Chondrocyte (in vitro differentiated cells): ENCODE measurements at regions not wholly inside any gene's neighbourhood (a gene's known extent, or its start where the extent isn't known, plus 50 kb on each side); places are given as distances from the start of the nearest gene placed in this dataset.
A peak's percentile ranks its signal among the peaks of the same experiment; 100 is the strongest.

Experiments used
- DNase-seq: peaks from one replicate; pipeline ENCODE4 v3.0.0; 2021; ENCODE audit warnings: mixed read lengths, low spot score
- H3K27ac Mint-ChIP-seq: one replicate; pipeline ENCODE4 v1.8.0; 2021; ENCODE audit warnings: mild to moderate bottlenecking, moderate library complexity, mixed read lengths; ENCODE audit not compliant: unreplicated experiment
- H3K27me3 Mint-ChIP-seq: 2 replicates; pipeline ENCODE4 v1.8.0; 2021; ENCODE audit warnings: low read depth, mixed read lengths
- H3K36me3 Mint-ChIP-seq: 2 replicates; pipeline ENCODE4 v1.8.0; 2021; ENCODE audit warnings: low read depth, mixed read lengths
- H3K4me1 Mint-ChIP-seq: 2 replicates; pipeline ENCODE4 v1.8.0; 2021; ENCODE audit warnings: low read depth, mild to moderate bottlenecking, mixed read lengths
- H3K4me3 Mint-ChIP-seq: one replicate; pipeline ENCODE4 v1.8.0; 2021; ENCODE audit warnings: mild to moderate bottlenecking, moderate library complexity, mixed read lengths; ENCODE audit not compliant: unreplicated experiment
- H3K9me3 Mint-ChIP-seq: 2 replicates; pipeline ENCODE4 v1.8.0; 2021; ENCODE audit warnings: low read depth, mixed read lengths
- TF ChIP-seq, protein P1 (sequence below): fragments of 200-600 bp; sonication (generic); IDR thresholded peaks from 2 replicates; pipeline ENCODE4 v1.5.0; 2021; ENCODE audit warnings: antibody characterized with exemption, mild to moderate bottlenecking, moderate library complexity

DNA sequence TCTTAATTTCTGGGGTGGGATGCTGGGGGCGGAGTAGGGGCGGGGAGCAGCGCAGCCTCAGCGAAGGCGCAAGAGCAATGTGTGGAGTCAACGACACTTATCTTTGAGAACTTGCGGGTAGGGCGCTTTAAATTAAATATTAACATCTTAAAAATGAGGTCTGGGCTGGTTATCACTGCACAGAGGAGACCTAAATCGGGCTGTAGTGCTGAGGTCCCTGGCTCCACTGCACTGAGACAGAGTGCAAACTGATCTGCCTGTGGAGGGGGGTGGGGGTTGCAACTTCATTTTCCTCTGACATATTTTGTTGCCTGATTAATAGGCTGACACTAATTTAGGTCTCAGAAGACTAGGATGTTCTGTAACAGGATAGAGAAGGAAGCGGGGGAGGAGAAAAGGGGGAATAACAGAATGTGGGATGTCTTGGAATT lies 253.0 kb upstream of the FANCL start:
- H3K4me1 Mint-ChIP-seq, result no peaks in the 10 kb centered on the region
- TF ChIP-seq, protein P1, sequence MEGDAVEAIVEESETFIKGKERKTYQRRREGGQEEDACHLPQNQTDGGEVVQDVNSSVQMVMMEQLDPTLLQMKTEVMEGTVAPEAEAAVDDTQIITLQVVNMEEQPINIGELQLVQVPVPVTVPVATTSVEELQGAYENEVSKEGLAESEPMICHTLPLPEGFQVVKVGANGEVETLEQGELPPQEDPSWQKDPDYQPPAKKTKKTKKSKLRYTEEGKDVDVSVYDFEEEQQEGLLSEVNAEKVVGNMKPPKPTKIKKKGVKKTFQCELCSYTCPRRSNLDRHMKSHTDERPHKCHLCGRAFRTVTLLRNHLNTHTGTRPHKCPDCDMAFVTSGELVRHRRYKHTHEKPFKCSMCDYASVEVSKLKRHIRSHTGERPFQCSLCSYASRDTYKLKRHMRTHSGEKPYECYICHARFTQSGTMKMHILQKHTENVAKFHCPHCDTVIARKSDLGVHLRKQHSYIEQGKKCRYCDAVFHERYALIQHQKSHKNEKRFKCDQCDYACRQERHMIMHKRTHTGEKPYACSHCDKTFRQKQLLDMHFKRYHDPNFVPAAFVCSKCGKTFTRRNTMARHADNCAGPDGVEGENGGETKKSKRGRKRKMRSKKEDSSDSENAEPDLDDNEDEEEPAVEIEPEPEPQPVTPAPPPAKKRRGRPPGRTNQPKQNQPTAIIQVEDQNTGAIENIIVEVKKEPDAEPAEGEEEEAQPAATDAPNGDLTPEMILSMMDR, result no peak
- H3K4me3 Mint-ChIP-seq, result no peak overlapping the region
- H3K27me3 Mint-ChIP-seq, result peaks cover 2% of the 10 kb centered on the region
- no peaks in the 10 kb centered on the region for H3K9me3 Mint-ChIP-seq
- no peak for DNase-seq
- no peak overlapping the region for H3K27ac Mint-ChIP-seq
- H3K36me3 Mint-ChIP-seq, result no peaks in the 10 kb centered on the region

DNA sequence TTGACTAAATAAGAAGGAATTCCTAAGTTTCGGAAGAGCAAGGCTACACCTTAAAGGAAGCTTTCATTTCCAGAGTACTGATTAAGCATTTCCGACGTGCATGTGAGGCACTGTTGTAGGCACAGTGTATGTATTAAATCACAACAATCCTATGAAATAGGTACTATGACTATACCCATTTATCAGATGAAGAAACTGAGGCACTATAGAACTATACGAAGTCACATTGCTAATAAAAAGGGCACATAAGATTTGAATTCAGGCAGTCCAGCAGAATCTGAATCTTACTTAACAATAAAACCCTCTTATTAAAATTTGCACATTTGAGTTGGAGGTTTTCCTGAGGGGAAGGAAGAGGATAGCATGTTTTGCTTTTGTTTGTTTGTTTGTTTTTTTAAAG lies 243.5 kb upstream of the FANCL start:
- peaks cover 5% of the 10 kb centered on the region for H3K4me1 Mint-ChIP-seq
- DNase-seq, result no peak
- TF ChIP-seq, protein P1, result no peak
- no peak overlapping the region for H3K4me3 Mint-ChIP-seq
- H3K9me3 Mint-ChIP-seq, result peaks cover 6% of the 10 kb centered on the region
- no peak overlapping the region for H3K27ac Mint-ChIP-seq
- peaks cover 6% of the 10 kb centered on the region for H3K27me3 Mint-ChIP-seq
- H3K36me3 Mint-ChIP-seq, result peaks cover 5% of the 10 kb centered on the region

DNA sequence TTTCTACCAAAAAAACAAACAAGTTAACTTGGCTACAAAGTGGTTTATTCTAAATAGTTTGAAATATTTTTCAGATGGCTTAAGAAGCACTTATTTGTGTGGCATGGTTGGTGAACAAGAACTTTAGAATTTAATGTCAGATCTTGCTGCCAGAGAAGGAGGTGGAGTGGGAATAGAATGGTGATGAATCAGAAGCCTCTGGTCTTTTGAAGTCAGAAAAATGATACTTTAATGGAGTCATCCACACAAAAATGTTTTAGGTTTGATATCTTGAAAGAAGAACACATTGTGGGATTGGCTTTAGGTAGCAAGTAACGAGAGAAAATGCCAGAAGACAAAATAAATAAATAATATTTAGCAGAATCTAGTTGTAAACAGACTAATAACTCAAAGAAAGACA lies 243.1 kb upstream of the FANCL start:
- H3K27ac Mint-ChIP-seq, result peak overlapping the region; percentile 14
- H3K36me3 Mint-ChIP-seq, result peaks cover 5% of the 10 kb centered on the region
- DNase-seq, result no peak
- TF ChIP-seq, protein P1, result no peak
- H3K9me3 Mint-ChIP-seq, result peaks cover 6% of the 10 kb centered on the region
- H3K4me3 Mint-ChIP-seq, result no peak overlapping the region
- H3K27me3 Mint-ChIP-seq, result peaks cover 8% of the 10 kb centered on the region
- peaks cover 5% of the 10 kb centered on the region for H3K4me1 Mint-ChIP-seq

DNA sequence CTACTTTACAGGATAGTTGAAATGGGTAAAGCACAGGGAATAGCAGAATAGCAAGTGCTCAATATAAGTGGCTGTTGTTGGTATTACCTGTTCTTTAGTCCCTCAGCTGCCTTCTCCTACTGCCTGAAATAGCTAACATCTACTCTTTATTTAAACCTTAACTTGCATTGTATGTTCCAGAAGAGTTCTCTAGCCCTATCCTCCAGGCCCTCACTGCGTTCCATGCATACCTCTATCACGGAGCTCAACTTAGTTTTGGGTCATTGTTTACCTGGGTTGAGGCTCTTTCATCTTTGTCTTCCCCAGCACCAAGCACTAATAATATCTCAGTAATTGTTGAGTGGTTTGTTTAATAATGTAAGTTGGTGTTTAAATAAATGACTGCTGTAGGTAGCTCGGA lies 242.2 kb upstream of the FANCL start:
- no peak for DNase-seq
- TF ChIP-seq, protein P1, result no peak
- no peak overlapping the region for H3K27ac Mint-ChIP-seq
- H3K27me3 Mint-ChIP-seq, result peaks cover 8% of the 10 kb centered on the region
- peaks cover 5% of the 10 kb centered on the region for H3K36me3 Mint-ChIP-seq
- H3K4me3 Mint-ChIP-seq, result no peak overlapping the region
- peaks cover 5% of the 10 kb centered on the region for H3K4me1 Mint-ChIP-seq
- peaks cover 6% of the 10 kb centered on the region for H3K9me3 Mint-ChIP-seq

DNA sequence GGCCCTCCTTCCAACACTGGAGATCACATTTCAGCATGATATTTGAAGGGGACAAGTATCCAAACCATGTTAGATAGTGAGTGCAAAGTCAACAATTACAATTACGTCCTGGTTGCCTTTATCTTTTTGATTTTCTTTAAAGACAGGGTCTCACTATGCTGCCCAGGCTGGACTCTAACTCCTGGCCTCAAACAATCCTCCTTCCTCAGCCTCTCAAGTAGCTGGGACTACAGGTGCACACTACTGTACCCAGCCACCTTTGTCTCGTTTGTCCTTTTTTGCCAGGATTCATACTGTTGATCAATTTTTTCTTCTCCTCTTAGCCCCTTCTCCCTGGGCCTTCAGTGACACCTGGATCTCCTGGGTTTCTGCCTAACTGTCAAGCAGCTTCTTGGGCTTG lies 240.5 kb upstream of the FANCL start:
- peaks cover 1% of the 10 kb centered on the region for H3K9me3 Mint-ChIP-seq
- peaks cover under 1% of the 10 kb centered on the region for H3K36me3 Mint-ChIP-seq

More for the DNA sequence above, 240.5 kb upstream of the FANCL start:
- peaks cover 7% of the 10 kb centered on the region for H3K27me3 Mint-ChIP-seq
- DNase-seq, result no peak
- H3K4me1 Mint-ChIP-seq, result peaks cover 5% of the 10 kb centered on the region
- H3K4me3 Mint-ChIP-seq, result no peak overlapping the region
- TF ChIP-seq, protein P1, result no peak
- H3K27ac Mint-ChIP-seq, result no peak overlapping the region
